ENCODE measurements at regions not wholly inside any gene's neighbourhood (a gene's known extent, or its start where the extent isn't known, plus 50 kb on each side); places are given as distances from the start of the nearest gene placed in this dataset.

GRCh38 chr16:60675022-60675421 lies 1361.2 kb downstream of the CDH8 start:
- TF ChIP-seq, protein P1, sequence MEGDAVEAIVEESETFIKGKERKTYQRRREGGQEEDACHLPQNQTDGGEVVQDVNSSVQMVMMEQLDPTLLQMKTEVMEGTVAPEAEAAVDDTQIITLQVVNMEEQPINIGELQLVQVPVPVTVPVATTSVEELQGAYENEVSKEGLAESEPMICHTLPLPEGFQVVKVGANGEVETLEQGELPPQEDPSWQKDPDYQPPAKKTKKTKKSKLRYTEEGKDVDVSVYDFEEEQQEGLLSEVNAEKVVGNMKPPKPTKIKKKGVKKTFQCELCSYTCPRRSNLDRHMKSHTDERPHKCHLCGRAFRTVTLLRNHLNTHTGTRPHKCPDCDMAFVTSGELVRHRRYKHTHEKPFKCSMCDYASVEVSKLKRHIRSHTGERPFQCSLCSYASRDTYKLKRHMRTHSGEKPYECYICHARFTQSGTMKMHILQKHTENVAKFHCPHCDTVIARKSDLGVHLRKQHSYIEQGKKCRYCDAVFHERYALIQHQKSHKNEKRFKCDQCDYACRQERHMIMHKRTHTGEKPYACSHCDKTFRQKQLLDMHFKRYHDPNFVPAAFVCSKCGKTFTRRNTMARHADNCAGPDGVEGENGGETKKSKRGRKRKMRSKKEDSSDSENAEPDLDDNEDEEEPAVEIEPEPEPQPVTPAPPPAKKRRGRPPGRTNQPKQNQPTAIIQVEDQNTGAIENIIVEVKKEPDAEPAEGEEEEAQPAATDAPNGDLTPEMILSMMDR (IDR thresholded peaks at IDR 0.05), result no peak
- TF ChIP-seq EP300 (IDR thresholded peaks at IDR 0.05), result no peak

Data from ovary (tissue), 3 donors.